Parathyroid adenoma (tissue), 2 donors: ENCODE measurements at regions not wholly inside any gene's neighbourhood (a gene's known extent, or its start where the extent isn't known, plus 50 kb on each side); places are given as distances from the start of the nearest gene placed in this dataset.

Experiments used
- H2AFZ ChIP-seq: fragments of 300-600 bp; sonication (generic); one replicate; pipeline ENCODE4 v1.7.0; 2017; ENCODE audit warnings: antibody characterized with exemption, mild to moderate bottlenecking
- H3K27ac ChIP-seq: fragments of 300-600 bp; sonication (generic); one replicate; pipeline ENCODE4 v1.7.0; 2017
- H3K27me3 ChIP-seq: fragments of 300-600 bp; sonication (generic); one replicate; pipeline ENCODE4 v1.7.0; 2017; ENCODE audit warnings: low read length; ENCODE audit not compliant: control insufficient read depth, insufficient read depth
- H3K36me3 ChIP-seq: fragments of 300-600 bp; sonication (generic); one replicate; pipeline ENCODE4 v1.7.0; 2017; ENCODE audit warnings: low read length; ENCODE audit not compliant: control insufficient read depth, insufficient read depth
- H3K4me1 ChIP-seq: fragments of 300-600 bp; sonication (generic); one replicate; pipeline ENCODE4 v1.7.0; 2017; ENCODE audit warnings: control low read depth
- H3K4me2 ChIP-seq: fragments of 300-600 bp; sonication (generic); one replicate; pipeline ENCODE4 v1.7.0; 2017; ENCODE audit warnings: low read length
- H3K4me3 ChIP-seq: fragments of 300-600 bp; sonication (generic); one replicate; pipeline ENCODE4 v1.7.0; 2017; ENCODE audit warnings: low read depth, low read length
- H3K79me2 ChIP-seq: fragments of 300-600 bp; sonication (generic); one replicate; pipeline ENCODE4 v1.7.0; 2017; ENCODE audit warnings: control low read depth
- H3K9ac ChIP-seq: fragments of 300-600 bp; sonication (generic); one replicate; pipeline ENCODE4 v1.7.0; 2017; ENCODE audit warnings: mild to moderate bottlenecking
- H3K9me3 ChIP-seq: fragments of 300-600 bp; sonication (generic); one replicate; pipeline ENCODE4 v1.7.0; 2017; ENCODE audit warnings: low read length; ENCODE audit not compliant: control insufficient read depth
- CTCF ChIP-seq: fragments of 300-600 bp; sonication (generic); IDR thresholded peaks from one replicate; pipeline ENCODE4 v1.7.0; 2017; ENCODE audit warnings: antibody characterized with exemption, mild to moderate bottlenecking
- donor health status: primary hyperparathyroidism.

GRCh38 chr16:65666132-65666941 is 544.5 kb upstream of the CDH11 start:
- Histone ChIP-seq H3K79me2 (no peaks in the 10 kb centered on the region), H3K27me3 (no peaks in the 10 kb centered on the region), H3K27ac (no peak overlapping the region), H3K4me1 (no peaks in the 10 kb centered on the region), H3K4me2 (no peak overlapping the region), H2AFZ (no peak overlapping the region), H3K9ac (no peak overlapping the region), H3K4me3 (no peak overlapping the region), H3K36me3 (no peaks in the 10 kb centered on the region), H3K9me3 (no peaks in the 10 kb centered on the region)
- TF ChIP-seq CTCF: no peak

- H3K9ac ChIP-seq: no peak overlapping the region
- H2AFZ ChIP-seq: no peak overlapping the region
- no peak overlapping the region for H3K4me3 ChIP-seq
- no peaks in the 10 kb centered on the region for H3K9me3 ChIP-seq
- no peaks in the 10 kb centered on the region for H3K79me2 ChIP-seq
- no peak overlapping the region for H3K4me2 ChIP-seq
- H3K36me3 ChIP-seq: no peaks in the 10 kb centered on the region
- H3K27ac ChIP-seq: no peak overlapping the region
- no peaks in the 10 kb centered on the region for H3K27me3 ChIP-seq
- no peak for TF ChIP-seq CTCF
- H3K4me1 ChIP-seq: no peaks in the 10 kb centered on the region
Measured at GRCh38 chr16:65665586-65665985, 543.7 kb upstream of the CDH11 start.

GRCh38 chr16:65663774-65664173 is 541.9 kb upstream of the CDH11 start:
- Histone ChIP-seq H3K4me1 (no peaks in the 10 kb centered on the region), H2AFZ (no peak overlapping the region), H3K79me2 (no peaks in the 10 kb centered on the region), H3K27ac (no peak overlapping the region), H3K9me3 (no peaks in the 10 kb centered on the region), H3K36me3 (no peaks in the 10 kb centered on the region), H3K4me2 (no peak overlapping the region), H3K4me3 (no peak overlapping the region), H3K27me3 (no peaks in the 10 kb centered on the region), H3K9ac (no peak overlapping the region)
- no peak for TF ChIP-seq CTCF

GRCh38 chr16:65662256-65662655 is 540.4 kb upstream of the CDH11 start:
- H3K36me3 ChIP-seq: no peaks in the 10 kb centered on the region
- no peaks in the 10 kb centered on the region for H3K9me3 ChIP-seq
- H3K79me2 ChIP-seq: no peaks in the 10 kb centered on the region
- H3K27me3 ChIP-seq: no peaks in the 10 kb centered on the region
- no peak overlapping the region for H3K9ac ChIP-seq
- no peak overlapping the region for H3K4me3 ChIP-seq
- no peak overlapping the region for H2AFZ ChIP-seq
- H3K4me1 ChIP-seq: no peaks in the 10 kb centered on the region
- H3K27ac ChIP-seq: no peak overlapping the region
- TF ChIP-seq CTCF: no peak
- H3K4me2 ChIP-seq: no peak overlapping the region

- Histone ChIP-seq H3K9ac (no peak overlapping the region), H3K36me3 (no peaks in the 10 kb centered on the region), H3K9me3 (no peaks in the 10 kb centered on the region), H3K27ac (no peak overlapping the region), H3K4me2 (no peak overlapping the region), H3K79me2 (no peaks in the 10 kb centered on the region), H3K4me3 (no peak overlapping the region), H3K4me1 (no peaks in the 10 kb centered on the region), H2AFZ (no peak overlapping the region), H3K27me3 (no peaks in the 10 kb centered on the region)
- TF ChIP-seq CTCF: no peak
Measured at GRCh38 chr16:65661558-65661957, 539.7 kb upstream of the CDH11 start.
